HG02885 (cell line): ENCODE measurements at regions not wholly inside any gene's neighbourhood (a gene's known extent, or its start where the extent isn't known, plus 50 kb on each side); places are given as distances from the start of the nearest gene placed in this dataset.
"Not testable (repeated sequence)": the region's sequence is repeated elsewhere in the genome, so short reads cannot be mapped to it uniquely, and the experiment has no call there.

Source experiments
- ATAC-seq: cut with Tn5 transposase; IDR thresholded peaks from one replicate; pipeline ENCODE4 v1.9.1; 2021; ENCODE audit warnings: mild to moderate bottlenecking; ENCODE audit not compliant: unreplicated experiment, poor library complexity

- no peak for ATAC-seq
Measured at GRCh38 chr20:48153103-48153502, 367.8 kb upstream of the SULF2 start.

GRCh38 chr20:48150568-48150967, 365.3 kb upstream of the SULF2 start:
- ATAC-seq = no peak

- ATAC-seq = no peak
Measured at GRCh38 chr20:48149902-48150301, 364.6 kb upstream of the SULF2 start.

- no peak for ATAC-seq
Measured at GRCh38 chr20:48148916-48149672, 363.8 kb upstream of the SULF2 start.

GRCh38 chr20:48148020-48148419, 362.7 kb upstream of the SULF2 start:
- ATAC-seq = no peak

- ATAC-seq = no peak
Measured at GRCh38 chr20:48147311-48147710, 362.0 kb upstream of the SULF2 start.

- no peak for ATAC-seq
Measured at GRCh38 chr20:48146877-48147276, 361.6 kb upstream of the SULF2 start.

GRCh38 chr20:48146308-48146707, 361.0 kb upstream of the SULF2 start:
- no peak for ATAC-seq

- ATAC-seq = no peak
Measured at GRCh38 chr20:48143435-48144081, 358.3 kb upstream of the SULF2 start.

- no peak for ATAC-seq
Measured at GRCh38 chr20:48142516-48142773, 357.2 kb upstream of the SULF2 start.

GRCh38 chr20:48141660-48142515, 356.6 kb upstream of the SULF2 start:
- ATAC-seq = no peak

- ATAC-seq = no peak
Measured at GRCh38 chr20:48139262-48140041, 354.2 kb upstream of the SULF2 start.

- ATAC-seq = no peak
Measured at GRCh38 chr20:48132834-48133233, 347.6 kb upstream of the SULF2 start.

GRCh38 chr20:48131581-48131980, 346.3 kb upstream of the SULF2 start:
- ATAC-seq = no peak

- no peak for ATAC-seq
Measured at GRCh38 chr20:48129345-48129942, 344.2 kb upstream of the SULF2 start.

- ATAC-seq = no peak
Measured at GRCh38 chr20:48128436-48128835, 343.2 kb upstream of the SULF2 start.

- ATAC-seq = not testable (repeated sequence)
Measured at GRCh38 chr20:48127964-48128363, 342.7 kb upstream of the SULF2 start.

GRCh38 chr20:48127133-48127532, 341.9 kb upstream of the SULF2 start:
- ATAC-seq = not testable (repeated sequence)

GRCh38 chr20:48126227-48126740, 341.0 kb upstream of the SULF2 start:
- ATAC-seq = no peak

- ATAC-seq = no peak
Measured at GRCh38 chr20:48124960-48125359, 339.7 kb upstream of the SULF2 start.
